ENCODE measurements at regions not wholly inside any gene's neighbourhood (a gene's known extent, or its start where the extent isn't known, plus 50 kb on each side); places are given as distances from the start of the nearest gene placed in this dataset.
A peak's percentile ranks its signal among the peaks of the same experiment; 100 is the strongest.

DNA sequence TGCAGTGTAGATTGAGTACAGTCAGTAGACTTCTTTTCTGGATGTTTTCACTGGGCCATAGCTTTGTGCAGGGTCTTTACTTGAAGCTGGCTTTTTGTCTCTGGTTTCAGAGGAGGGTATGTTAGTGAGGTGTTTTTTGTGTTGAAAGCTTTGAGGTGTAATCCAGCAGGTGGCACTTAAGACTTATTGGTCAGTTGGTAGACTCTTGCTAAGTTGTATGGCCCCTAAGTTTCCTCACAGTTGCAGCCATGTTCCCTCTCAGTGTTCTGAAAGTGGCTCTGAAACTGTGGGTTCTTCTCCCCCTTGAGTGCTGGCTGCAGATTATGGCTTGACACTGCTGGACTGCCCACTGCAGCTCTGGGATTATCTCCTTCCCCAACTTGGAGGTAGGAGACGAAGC lies 55.7 kb upstream of the SLC44A1 start:
- peak; percentile 20 for DNase-seq (ENCODE audit: low read depth)
- no peak overlapping the region for H3K4me3 ChIP-seq (ENCODE audit: low read depth, low read length)
- TF ChIP-seq, protein P1, sequence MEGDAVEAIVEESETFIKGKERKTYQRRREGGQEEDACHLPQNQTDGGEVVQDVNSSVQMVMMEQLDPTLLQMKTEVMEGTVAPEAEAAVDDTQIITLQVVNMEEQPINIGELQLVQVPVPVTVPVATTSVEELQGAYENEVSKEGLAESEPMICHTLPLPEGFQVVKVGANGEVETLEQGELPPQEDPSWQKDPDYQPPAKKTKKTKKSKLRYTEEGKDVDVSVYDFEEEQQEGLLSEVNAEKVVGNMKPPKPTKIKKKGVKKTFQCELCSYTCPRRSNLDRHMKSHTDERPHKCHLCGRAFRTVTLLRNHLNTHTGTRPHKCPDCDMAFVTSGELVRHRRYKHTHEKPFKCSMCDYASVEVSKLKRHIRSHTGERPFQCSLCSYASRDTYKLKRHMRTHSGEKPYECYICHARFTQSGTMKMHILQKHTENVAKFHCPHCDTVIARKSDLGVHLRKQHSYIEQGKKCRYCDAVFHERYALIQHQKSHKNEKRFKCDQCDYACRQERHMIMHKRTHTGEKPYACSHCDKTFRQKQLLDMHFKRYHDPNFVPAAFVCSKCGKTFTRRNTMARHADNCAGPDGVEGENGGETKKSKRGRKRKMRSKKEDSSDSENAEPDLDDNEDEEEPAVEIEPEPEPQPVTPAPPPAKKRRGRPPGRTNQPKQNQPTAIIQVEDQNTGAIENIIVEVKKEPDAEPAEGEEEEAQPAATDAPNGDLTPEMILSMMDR (IDR thresholded peaks at IDR 0.05; ENCODE audit: insufficient read depth, low read length): no peak

DNA sequence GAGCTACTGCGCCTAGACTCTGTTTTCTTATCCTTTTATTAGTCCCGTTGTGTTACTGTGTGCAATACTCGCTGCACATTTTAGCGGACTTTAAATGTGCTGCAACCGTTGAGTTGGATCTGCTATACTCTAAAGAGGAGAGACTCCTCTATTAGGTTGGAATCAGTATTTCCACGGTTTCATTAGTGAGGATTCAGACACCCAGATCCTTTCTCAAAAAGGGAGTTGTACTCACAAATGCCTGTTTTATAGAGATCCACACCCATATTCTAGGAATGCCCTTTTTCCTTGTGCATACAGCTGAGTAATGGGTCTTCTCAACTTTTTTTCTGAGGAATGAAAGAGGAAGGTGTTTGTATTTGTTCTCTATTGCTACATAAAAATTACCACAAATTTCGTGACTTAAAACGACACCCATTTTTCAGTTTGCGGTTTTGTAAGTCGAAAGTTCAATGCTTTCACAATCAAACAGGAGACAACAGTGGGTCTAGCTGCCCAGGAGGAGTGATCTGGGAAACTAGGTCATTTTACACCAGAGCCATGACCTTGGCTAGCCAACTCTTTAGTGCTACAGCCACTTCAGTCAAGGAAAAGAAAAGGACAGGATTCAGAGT lies 52.8 kb upstream of the SLC44A1 start:
- TF ChIP-seq, protein P1 (IDR thresholded peaks at IDR 0.05; ENCODE audit: insufficient read depth, low read length): no peak
- peak; percentile 36 for DNase-seq (ENCODE audit: low read depth)
- H3K4me3 ChIP-seq (ENCODE audit: low read depth, low read length): no peak overlapping the region

DNA sequence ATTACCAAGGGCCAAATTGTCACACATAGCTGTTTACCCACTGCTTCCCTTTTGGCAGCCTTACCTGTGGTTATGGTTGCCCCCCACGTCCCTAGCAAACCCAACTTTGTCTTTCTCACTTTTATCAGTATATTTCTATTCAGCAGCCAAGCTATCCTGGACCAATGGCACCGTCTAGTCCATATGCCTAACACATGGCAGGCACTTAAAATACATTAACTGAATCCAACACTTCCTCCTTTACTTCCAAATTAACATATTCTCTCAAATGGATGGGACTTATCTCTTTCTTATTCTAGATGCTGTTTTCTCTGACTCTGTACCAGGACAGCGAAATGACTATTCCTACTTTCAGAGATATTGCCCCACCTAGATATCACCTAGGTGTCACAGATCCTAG lies 50.9 kb upstream of the SLC44A1 start:
- DNase-seq (ENCODE audit: low read depth): no peak
- H3K4me3 ChIP-seq (ENCODE audit: low read depth, low read length): no peak overlapping the region
- TF ChIP-seq, protein P1 (IDR thresholded peaks at IDR 0.05; ENCODE audit: insufficient read depth, low read length): no peak

DNA sequence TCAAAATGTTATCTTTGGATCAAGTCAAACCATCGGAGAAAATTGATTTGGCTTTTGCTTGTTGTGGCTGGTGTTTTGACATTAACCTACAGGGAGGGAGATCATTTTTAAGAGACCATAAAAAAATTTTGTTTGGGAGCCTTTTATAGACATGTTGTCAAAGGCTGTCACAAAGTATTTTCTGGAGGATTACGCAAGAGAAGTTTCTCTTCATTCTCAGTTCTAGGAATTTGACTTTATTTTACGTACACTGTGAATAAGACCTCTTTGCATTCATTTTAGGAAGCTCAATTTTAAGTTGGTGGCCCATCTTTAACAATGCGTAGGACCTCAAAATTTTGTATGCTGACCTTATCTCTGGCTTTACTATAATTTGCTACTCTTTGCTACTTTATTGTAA lies 50.2 kb upstream of the SLC44A1 start:
- H3K4me3 ChIP-seq (ENCODE audit: low read depth, low read length): no peak overlapping the region
- TF ChIP-seq, protein P1 (IDR thresholded peaks at IDR 0.05; ENCODE audit: insufficient read depth, low read length): no peak
- no peak for DNase-seq (ENCODE audit: low read depth)
